Transverse colon (tissue), 4 donors: ENCODE measurements at regions not wholly inside any gene's neighbourhood (a gene's known extent, or its start where the extent isn't known, plus 50 kb on each side); places are given as distances from the start of the nearest gene placed in this dataset.

Experiments used
- DNase-seq: peaks from one replicate; pipeline ENCODE4 v3.0.0-alpha.2; 2019
- H3K27ac ChIP-seq, 4 donors: fragments of 200-600 bp; sonication (generic); 2 replicates each; pipeline ENCODE4 v1.5.1; 2016 to 2018; ENCODE audit warnings: inconsistent platforms in 4 of 4
- H3K27me3 ChIP-seq: fragments of 200-600 bp; sonication (generic); 2 replicates; pipeline ENCODE4 v1.5.1; 2017; ENCODE audit warnings: inconsistent platforms
- H3K36me3 ChIP-seq, 4 donors: fragments of 200-600 bp; sonication (generic); 2 replicates each; pipeline ENCODE4 v1.5.1; 2017 to 2019; ENCODE audit warnings: inconsistent platforms in 4 of 4
- H3K4me1 ChIP-seq, 4 donors: fragments of 200-600 bp; sonication (generic); 2 replicates each; pipeline ENCODE4 v1.5.1; 2017 to 2020; ENCODE audit warnings: inconsistent platforms in 4 of 4
- H3K4me3 ChIP-seq, 4 donors: fragments of 200-600 bp; sonication (generic); 1 replicate in 1 of 4; 2 replicates in 3 of 4; pipeline versions ENCODE4 v1.5.1 to v1.6.1; 2017 to 2019; ENCODE audit warnings: inconsistent platforms in 4 of 4
- H3K9me3 ChIP-seq, 2 donors: fragments of 200-600 bp; sonication (generic); 2 replicates each; pipeline ENCODE4 v1.5.1; 2017 to 2019; ENCODE audit warnings: inconsistent platforms in 2 of 2
- CTCF ChIP-seq, 5 experiments: fragments of 200-600 bp in 3 of 5; fragments of 450-650 bp in 2 of 5; sonication (generic) in 3 of 5; IDR thresholded peaks; 1 replicate in 2 of 5; 2 replicates in 3 of 5; pipeline ENCODE4 v1.5.1; 2016 to 2017; ENCODE audit warnings: antibody characterized with exemption in 5 of 5, inconsistent platforms in 3 of 5, mild to moderate bottlenecking in 2 of 5, moderate library complexity in 1 of 5
- EP300 ChIP-seq: sonication (generic); formaldehyde crosslinking; IDR thresholded peaks from one replicate; pipeline ENCODE4 v1.6.1; 2017; ENCODE audit warnings: antibody characterized with exemption, low read depth
- POLR2A ChIP-seq: fragments of 450-650 bp; IDR thresholded peaks from one replicate; pipeline ENCODE4 v1.6.1; 2016; ENCODE audit warnings: antibody characterized with exemption, mild to moderate bottlenecking, moderate library complexity
- POLR2AphosphoS5 ChIP-seq, 3 donors: sonication (generic); formaldehyde crosslinking; IDR thresholded peaks; one replicate each; pipeline ENCODE4 v1.6.1; 2016; ENCODE audit warnings: antibody characterized with exemption in 3 of 3
- WGBS, 2 donors: methylation state at CpG; one replicate each; pipeline ENCODE4 v1.1.5; 2018; ENCODE audit warnings: low coverage in 1 of 2; 5-methylcytosine and 5-hydroxymethylcytosine counted together
- in situ Hi-C, 4 donors: fragments of 200-750 bp; cut with MboI; loops; one replicate each; pipeline versions ENCODE4 v1.15.0 to v1.15.1; 2017; ENCODE audit warnings: low sequenced_read_pairs in 3 of 4, low pct_ligation_motif_present in 1 of 4, low pct_unique_long_range_greater_than_20kb in 1 of 4
- intact Hi-C: fragments of 100-400 bp; cut with DNase I; formaldehyde crosslinking; loops from one replicate; pipeline ENCODE4 v1.15.1; 2023; ENCODE audit warnings: low total_unique reads

GRCh38 chr9:135217836-135218235 lies 130.4 kb downstream of the OLFM1 start:
- H3K4me1 ChIP-seq: no peaks in the 10 kb centered on the region
- no peak overlapping the region for H3K4me3 ChIP-seq
- no peaks in the 10 kb centered on the region for H3K36me3 ChIP-seq
- no peak for DNase-seq
- H3K9me3 ChIP-seq: no peaks in the 10 kb centered on the region
- intact Hi-C loops (no loop called here), in situ Hi-C loops (no loop called here)
- TF ChIP-seq CTCF (IDR thresholded peaks at IDR 0.05) (no peak), POLR2A (no peak), EP300 (no peak), POLR2AphosphoS5 (IDR thresholded peaks at IDR 0.05) (no peak)
- H3K27ac ChIP-seq: no peak overlapping the region
- H3K27me3 ChIP-seq: peaks cover 38% of the 10 kb centered on the region
- WGBS, 2 donors: 47 to 73% methylated on average over 3 to 5 of the region's 5 CpGs

GRCh38 chr9:135218331-135219225 lies 131.1 kb downstream of the OLFM1 start:
- Histone ChIP-seq H3K36me3 (no peaks in the 10 kb centered on the region), H3K27me3 (peaks cover 38% of the 10 kb centered on the region), H3K9me3 (no peaks in the 10 kb centered on the region), H3K27ac (no peak overlapping the region), H3K4me1 (no peaks in the 10 kb centered on the region), H3K4me3 (no peak overlapping the region)
- DNase-seq: no peak
- in situ Hi-C loops (no loop called here), intact Hi-C loops (no loop called here)
- no peak for TF ChIP-seq CTCF (IDR thresholded peaks at IDR 0.05)
- TF ChIP-seq POLR2AphosphoS5 (IDR thresholded peaks at IDR 0.05): no peak
- no peak for TF ChIP-seq EP300
- TF ChIP-seq POLR2A: no peak
- WGBS, 2 donors: 42 to 47% methylated on average over 13 to 25 of the region's 27 CpGs

- peak; percentile 3 for DNase-seq
- TF ChIP-seq POLR2AphosphoS5 (IDR thresholded peaks at IDR 0.05) (no peak), POLR2A (no peak)
- Histone ChIP-seq H3K27me3 (peaks cover 38% of the 10 kb centered on the region), H3K4me1 (no peaks in the 10 kb centered on the region), H3K36me3 (no peaks in the 10 kb centered on the region), H3K9me3 (no peaks in the 10 kb centered on the region), H3K27ac (no peak overlapping the region), H3K4me3 (no peak overlapping the region)
- in situ Hi-C loops: no loop called here
- 67 to 84% methylated on average over 1 to 21 of the region's 21 CpGs for WGBS, 2 donors
- intact Hi-C loops: no loop called here
Observed at GRCh38 chr9:135219676-135220600, 132.5 kb downstream of the OLFM1 start.

GRCh38 chr9:135220601-135221575 lies 133.4 kb downstream of the OLFM1 start:
- intact Hi-C loops (no loop called here), in situ Hi-C loops (no loop called here)
- peak; percentile 2 for DNase-seq
- no peaks in the 10 kb centered on the region for H3K36me3 ChIP-seq
- H3K4me3 ChIP-seq: no peak overlapping the region
- TF ChIP-seq POLR2A (no peak), EP300 (no peak), CTCF (IDR thresholded peaks at IDR 0.05) (no peak), POLR2AphosphoS5 (IDR thresholded peaks at IDR 0.05) (no peak)
- H3K4me1 ChIP-seq: no peaks in the 10 kb centered on the region
- H3K27me3 ChIP-seq: peaks cover 38% of the 10 kb centered on the region
- no peaks in the 10 kb centered on the region for H3K9me3 ChIP-seq
- WGBS, 2 donors: 68 to 73% methylated on average over 7 to 24 of the region's 28 CpGs
- H3K27ac ChIP-seq: no peak overlapping the region
